Sciatic nerve (tissue), 2 donors: ENCODE measurements at regions not wholly inside any gene's neighbourhood (a gene's known extent, or its start where the extent isn't known, plus 50 kb on each side); places are given as distances from the start of the nearest gene placed in this dataset.

Experiments used
- ATAC-seq: fragments of 200-7000 bp; cut with Tn5 transposase; one replicate; pipeline ENCODE4 v1.9.1; 2020; ENCODE audit warnings: mild to moderate bottlenecking, moderate library complexity
- DNase-seq: peaks from one replicate; pipeline ENCODE4 v3.0.0-alpha.2; 2020; ENCODE audit warnings: low spot score
- intact Hi-C: fragments of 100-400 bp; cut with DNase I; formaldehyde crosslinking; loops from one replicate; pipeline ENCODE4 v1.14.2; 2022
- donor health status: DM: no; HTN: no; CAD: no.
- donor health status: DM: no; HTN: no; CAD: no.

- ATAC-seq: no peak
- intact Hi-C loops: no loop called here
- no peak for DNase-seq
Measured at GRCh38 chr1:218827486-218827885, 346.2 kb upstream of the LYPLAL1 start.

GRCh38 chr1:218828125-218828650, 345.5 kb upstream of the LYPLAL1 start:
- intact Hi-C loops: no loop called here
- DNase-seq: no peak
- no peak for ATAC-seq

- no peak for ATAC-seq
- intact Hi-C loops: no loop called here
- no peak for DNase-seq
Measured at GRCh38 chr1:218829097-218829496, 344.6 kb upstream of the LYPLAL1 start.

- intact Hi-C loops: no loop called here
- DNase-seq (no peak), ATAC-seq (no peak)
Measured at GRCh38 chr1:218835609-218836008, 338.1 kb upstream of the LYPLAL1 start.

- DNase-seq (no peak), ATAC-seq (no peak)
Measured at GRCh38 chr1:218836264-218836663, 337.4 kb upstream of the LYPLAL1 start.

GRCh38 chr1:218837051-218837450, 336.6 kb upstream of the LYPLAL1 start:
- intact Hi-C loops: no loop called here
- DNase-seq (no peak), ATAC-seq (no peak)

More at GRCh38 chr1:218836264-218836663, 337.4 kb upstream of the LYPLAL1 start:
- intact Hi-C loops: no loop called here

GRCh38 chr1:218845589-218845988, 328.1 kb upstream of the LYPLAL1 start:
- ATAC-seq: no peak
- intact Hi-C loops: no loop called here
- DNase-seq: no peak

- DNase-seq: no peak
- intact Hi-C loops: no loop called here
- ATAC-seq: no peak
Measured at GRCh38 chr1:218846181-218846580, 327.5 kb upstream of the LYPLAL1 start.

- intact Hi-C loops: no loop called here
- ATAC-seq (peak; percentile 83), DNase-seq (no peak)
Measured at GRCh38 chr1:218847089-218847768, 326.4 kb upstream of the LYPLAL1 start.

- DNase-seq: no peak
- peak; percentile 68 for ATAC-seq
- intact Hi-C loops: no loop called here
Measured at GRCh38 chr1:218848009-218848408, 325.7 kb upstream of the LYPLAL1 start.

- no peak for DNase-seq
- intact Hi-C loops: no loop called here
- ATAC-seq: no peak
Measured at GRCh38 chr1:218850367-218850766, 323.3 kb upstream of the LYPLAL1 start.

GRCh38 chr1:218851586-218851985, 322.1 kb upstream of the LYPLAL1 start:
- DNase-seq (no peak), ATAC-seq (no peak)
- intact Hi-C loops: no loop called here

- intact Hi-C loops: no loop called here
- no peak for DNase-seq
- no peak for ATAC-seq
Measured at GRCh38 chr1:218852527-218852926, 321.2 kb upstream of the LYPLAL1 start.

GRCh38 chr1:218863987-218864386, 309.7 kb upstream of the LYPLAL1 start:
- intact Hi-C loops: no loop called here
- no peak for ATAC-seq
- DNase-seq: no peak

- intact Hi-C loops: no loop called here
- ATAC-seq: peak; percentile 74
Measured at GRCh38 chr1:218865591-218865990, 308.1 kb upstream of the LYPLAL1 start.

GRCh38 chr1:218866507-218866906, 307.2 kb upstream of the LYPLAL1 start:
- ATAC-seq: no peak
- intact Hi-C loops: no loop called here
- no peak for DNase-seq

More at GRCh38 chr1:218865591-218865990, 308.1 kb upstream of the LYPLAL1 start:
- no peak for DNase-seq

GRCh38 chr1:218867066-218867465, 306.6 kb upstream of the LYPLAL1 start:
- no peak for DNase-seq
- intact Hi-C loops: no loop called here
- no peak for ATAC-seq

- intact Hi-C loops: no loop called here
- peak; percentile 84 for ATAC-seq
- DNase-seq: no peak
Measured at GRCh38 chr1:218867941-218868626, 305.6 kb upstream of the LYPLAL1 start.

GRCh38 chr1:218869276-218869675, 304.4 kb upstream of the LYPLAL1 start:
- ATAC-seq (no peak), DNase-seq (no peak)
- intact Hi-C loops: no loop called here

GRCh38 chr1:218872026-218872425, 301.7 kb upstream of the LYPLAL1 start:
- ATAC-seq (no peak), DNase-seq (no peak)
- intact Hi-C loops: no loop called here
